ENCODE measurements at regions not wholly inside any gene's neighbourhood (a gene's known extent, or its start where the extent isn't known, plus 50 kb on each side); places are given as distances from the start of the nearest gene placed in this dataset.

DNA sequence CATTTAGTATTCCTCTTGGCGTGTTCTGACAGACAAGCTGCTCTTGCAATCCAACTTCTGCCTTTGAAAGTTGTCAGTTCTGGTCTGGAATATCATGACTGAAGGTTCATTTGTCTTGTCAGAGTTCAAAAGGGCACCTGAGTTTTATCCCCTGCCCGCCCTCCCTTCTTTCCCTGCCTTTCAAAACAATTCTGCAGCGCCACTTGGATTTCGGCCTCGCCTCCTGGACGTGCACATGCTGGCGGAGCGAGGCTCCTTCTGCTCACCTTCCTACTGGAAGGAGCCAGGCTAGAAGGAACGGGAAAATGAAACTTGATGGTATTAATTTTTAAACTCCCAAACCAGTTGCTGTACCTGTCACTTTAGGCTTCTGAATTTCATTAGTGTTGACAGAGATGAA is 55.7 kb upstream of the HDGFL1 start:
- TF ChIP-seq, protein P1, sequence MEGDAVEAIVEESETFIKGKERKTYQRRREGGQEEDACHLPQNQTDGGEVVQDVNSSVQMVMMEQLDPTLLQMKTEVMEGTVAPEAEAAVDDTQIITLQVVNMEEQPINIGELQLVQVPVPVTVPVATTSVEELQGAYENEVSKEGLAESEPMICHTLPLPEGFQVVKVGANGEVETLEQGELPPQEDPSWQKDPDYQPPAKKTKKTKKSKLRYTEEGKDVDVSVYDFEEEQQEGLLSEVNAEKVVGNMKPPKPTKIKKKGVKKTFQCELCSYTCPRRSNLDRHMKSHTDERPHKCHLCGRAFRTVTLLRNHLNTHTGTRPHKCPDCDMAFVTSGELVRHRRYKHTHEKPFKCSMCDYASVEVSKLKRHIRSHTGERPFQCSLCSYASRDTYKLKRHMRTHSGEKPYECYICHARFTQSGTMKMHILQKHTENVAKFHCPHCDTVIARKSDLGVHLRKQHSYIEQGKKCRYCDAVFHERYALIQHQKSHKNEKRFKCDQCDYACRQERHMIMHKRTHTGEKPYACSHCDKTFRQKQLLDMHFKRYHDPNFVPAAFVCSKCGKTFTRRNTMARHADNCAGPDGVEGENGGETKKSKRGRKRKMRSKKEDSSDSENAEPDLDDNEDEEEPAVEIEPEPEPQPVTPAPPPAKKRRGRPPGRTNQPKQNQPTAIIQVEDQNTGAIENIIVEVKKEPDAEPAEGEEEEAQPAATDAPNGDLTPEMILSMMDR (conservative IDR thresholded peaks at IDR 0.05; ENCODE audit: low read depth, low read length): no peak
- no peak for TF ChIP-seq EZH2 (IDR thresholded peaks at IDR 0.05; ENCODE audit: borderline replicate concordance, low read depth, low read length, poor library complexity, severe bottlenecking)

Data from A673 (cell line).